HG02938 (cell line): ENCODE measurements at regions not wholly inside any gene's neighbourhood (a gene's known extent, or its start where the extent isn't known, plus 50 kb on each side); places are given as distances from the start of the nearest gene placed in this dataset.
A peak's percentile ranks its signal among the peaks of the same experiment; 100 is the strongest.
"Not testable (repeated sequence)": the region's sequence is repeated elsewhere in the genome, so short reads cannot be mapped to it uniquely, and the experiment has no call there.

Experiments used
- ATAC-seq: cut with Tn5 transposase; IDR thresholded peaks from one replicate; pipeline ENCODE4 v1.9.1; 2021; ENCODE audit warnings: mild to moderate bottlenecking, moderate library complexity; ENCODE audit not compliant: unreplicated experiment

GRCh38 chr10:30736685-30737232 is 107.2 kb upstream of the LYZL2 start:
- peak; percentile 86 for ATAC-seq

DNA sequence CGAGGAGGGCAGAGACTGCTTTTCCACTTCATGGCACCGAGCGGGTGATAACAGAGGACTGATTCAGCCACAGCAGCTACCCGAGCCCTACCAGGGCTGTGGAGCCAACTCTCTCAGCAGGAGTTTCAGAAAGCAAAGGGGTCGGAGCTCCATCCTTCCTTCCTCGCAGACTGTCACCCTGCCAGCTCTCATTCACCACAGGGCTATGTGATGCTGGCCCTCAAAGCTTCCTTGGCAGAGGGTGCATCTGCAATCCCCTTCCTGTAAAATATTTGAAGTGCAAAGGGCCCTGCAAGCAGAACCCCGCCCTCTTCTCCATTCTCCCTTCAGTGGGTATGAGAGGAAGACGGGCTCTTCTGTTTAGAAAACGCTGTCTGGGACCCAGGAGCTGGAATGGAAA is 105.3 kb upstream of the LYZL2 start:
- no peak for ATAC-seq

- ATAC-seq = no peak
Measured at GRCh38 chr10:30732671-30733070, 103.1 kb upstream of the LYZL2 start.

DNA sequence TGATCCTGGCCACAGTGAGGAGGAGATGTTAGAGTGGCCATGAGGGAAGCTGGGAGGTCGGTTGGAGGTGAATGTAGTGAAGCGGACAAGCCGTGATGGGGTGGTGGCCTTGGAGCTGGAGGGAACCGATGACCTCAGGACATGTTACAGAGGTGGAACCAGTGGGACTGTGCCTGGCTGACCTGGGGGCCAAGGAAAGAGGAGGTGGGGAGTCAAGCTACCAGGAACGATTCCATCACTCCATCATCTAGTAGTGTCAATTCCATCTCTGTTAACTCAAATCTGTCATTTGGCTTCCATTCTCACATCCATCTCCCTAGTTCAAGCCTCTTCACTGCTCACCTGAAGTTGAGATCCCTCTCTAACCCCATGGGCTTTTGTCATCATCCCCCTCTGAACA is 102.4 kb upstream of the LYZL2 start:
- no peak for ATAC-seq

GRCh38 chr10:30730306-30730705 is 100.8 kb upstream of the LYZL2 start:
- ATAC-seq = no peak

- ATAC-seq = no peak
Measured at GRCh38 chr10:30728766-30729165, 99.2 kb upstream of the LYZL2 start.

GRCh38 chr10:30728127-30728526 is 98.6 kb upstream of the LYZL2 start:
- no peak for ATAC-seq

GRCh38 chr10:30727524-30727923 is 98.0 kb upstream of the LYZL2 start:
- no peak for ATAC-seq

DNA sequence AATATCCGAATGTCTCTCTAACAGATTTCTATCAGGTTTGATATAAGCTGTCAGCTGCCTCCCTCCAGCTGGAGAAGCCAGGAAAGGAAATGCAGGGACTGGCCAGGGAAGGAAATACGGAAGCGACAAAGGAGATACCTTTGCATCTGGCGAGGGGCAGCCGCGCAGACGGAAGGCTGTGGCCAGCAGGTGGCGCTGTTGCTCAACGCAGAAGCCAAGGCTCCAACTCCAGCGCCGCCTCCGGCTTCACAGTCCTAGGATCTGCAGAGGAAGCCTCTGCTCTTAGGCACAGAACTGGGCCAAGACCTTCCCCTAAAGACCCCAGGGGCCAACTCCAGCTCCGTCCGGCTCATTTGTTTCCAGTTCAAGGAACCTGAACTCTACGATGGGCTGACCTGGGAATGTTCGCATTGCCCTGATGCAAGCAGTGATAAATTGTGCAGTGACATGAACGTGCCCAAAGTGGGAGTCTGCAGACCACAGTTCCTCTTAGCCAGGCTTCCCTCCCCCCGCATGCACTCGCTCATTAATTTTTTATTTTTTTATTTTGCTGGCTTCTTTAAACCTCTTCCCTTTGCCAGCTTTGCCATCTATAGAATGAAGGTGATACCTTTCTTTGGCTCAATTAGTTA is 97.3 kb upstream of the LYZL2 start:
- peak; percentile 77 for ATAC-seq

DNA sequence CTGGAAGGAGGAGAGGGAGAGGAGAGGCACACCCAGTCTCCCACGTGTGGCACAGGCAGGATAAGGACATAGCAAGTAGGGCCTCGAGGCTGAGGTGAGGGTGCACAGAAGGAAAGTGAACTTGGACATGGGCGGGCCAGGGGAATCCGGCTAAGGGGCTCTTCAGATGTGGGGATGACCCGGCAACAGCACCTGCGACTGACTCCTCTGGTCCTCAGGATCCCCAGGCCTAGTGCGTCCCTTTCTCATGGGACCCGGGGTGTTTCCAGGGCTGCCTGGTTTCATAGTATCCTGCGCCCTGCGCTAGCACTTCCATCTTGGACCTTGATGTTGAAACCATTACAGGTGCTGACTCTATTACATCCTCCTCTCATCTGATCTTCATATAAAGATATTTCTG is 96.1 kb upstream of the LYZL2 start:
- no peak for ATAC-seq

DNA sequence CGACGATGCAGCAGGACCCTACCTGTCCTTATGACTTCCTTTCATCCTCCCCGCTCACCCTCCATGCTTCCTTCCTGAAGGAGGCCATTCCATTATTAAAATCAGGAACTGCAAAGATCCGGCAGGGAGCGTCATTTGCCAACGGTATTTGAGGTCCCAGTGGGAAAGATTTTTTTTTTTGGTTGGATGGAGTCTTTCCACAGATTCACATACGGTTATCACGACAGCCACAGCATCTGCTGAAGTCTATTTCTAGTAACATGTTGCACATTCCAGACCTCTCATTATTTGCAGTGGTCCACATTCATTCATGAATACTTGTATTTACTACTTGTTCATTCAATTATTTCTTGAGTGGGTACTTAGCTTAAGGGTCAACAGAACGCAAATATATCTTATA is 94.7 kb upstream of the LYZL2 start:
- no peak for ATAC-seq

DNA sequence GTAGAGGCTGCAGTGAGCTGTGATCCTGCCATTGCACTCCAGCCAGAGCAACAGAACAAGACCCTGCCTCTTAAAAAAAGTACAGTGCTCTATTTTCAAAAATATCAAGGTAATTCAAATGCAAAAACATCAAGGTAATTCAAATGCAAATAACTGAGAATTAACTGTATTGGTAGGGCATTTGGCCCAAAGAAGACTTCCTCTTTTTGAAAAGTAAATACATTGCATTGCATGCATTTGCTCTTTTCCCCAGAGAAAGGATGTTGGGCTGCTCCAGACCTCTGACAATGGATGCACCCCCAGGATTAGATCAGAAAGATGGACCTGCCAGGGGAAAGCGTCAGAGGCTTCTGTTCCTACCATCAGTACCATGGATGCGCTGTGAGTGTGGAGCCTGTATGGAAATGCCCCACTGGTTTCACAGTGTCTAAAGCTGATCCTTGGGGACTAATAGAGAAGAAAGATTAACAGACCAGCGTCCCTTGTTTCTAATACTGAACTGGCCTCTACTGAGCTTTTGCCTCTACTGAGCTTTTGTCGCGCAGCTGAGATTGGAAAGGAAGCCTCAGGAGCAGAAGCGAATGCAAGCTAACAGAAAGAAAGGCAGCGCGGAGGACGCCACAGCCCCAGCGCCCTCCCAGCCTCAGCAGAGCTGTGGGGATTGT is 93.5 kb upstream of the LYZL2 start:
- ATAC-seq = no peak

- ATAC-seq = no peak
Measured at GRCh38 chr10:30719832-30720231, 90.3 kb upstream of the LYZL2 start.

DNA sequence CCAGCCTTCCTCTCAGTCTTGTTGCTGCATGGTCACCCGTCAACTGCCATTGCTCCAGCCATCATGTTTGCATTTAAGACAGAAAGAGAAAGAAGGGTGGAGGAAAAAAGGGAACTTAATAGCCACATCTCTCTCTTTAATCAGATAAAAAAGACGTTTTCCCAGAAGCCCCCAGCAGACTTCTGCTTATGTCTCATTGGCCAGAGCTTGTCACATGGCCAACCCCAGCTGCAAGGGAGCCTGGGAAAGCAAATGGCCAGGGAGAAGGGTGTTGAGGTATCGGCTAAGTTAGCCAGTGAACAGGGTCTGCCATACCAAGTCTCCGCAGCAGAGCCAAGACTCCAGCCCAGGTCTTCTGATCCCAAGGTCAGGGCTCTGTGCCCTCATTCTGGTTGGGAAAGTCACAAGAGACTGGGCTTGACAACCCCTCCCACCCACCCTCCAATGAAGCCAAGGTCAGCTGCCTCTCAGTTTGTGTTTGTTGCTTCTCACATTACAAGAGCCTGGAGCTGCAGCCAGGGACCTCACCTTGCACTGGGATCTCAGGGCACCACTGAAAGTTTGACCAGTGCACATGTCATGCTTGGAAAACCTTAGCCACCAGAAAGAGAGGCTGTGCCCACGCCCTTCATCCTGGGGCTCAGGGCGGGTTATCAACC is 80.3 kb upstream of the LYZL2 start:
- no peak for ATAC-seq

DNA sequence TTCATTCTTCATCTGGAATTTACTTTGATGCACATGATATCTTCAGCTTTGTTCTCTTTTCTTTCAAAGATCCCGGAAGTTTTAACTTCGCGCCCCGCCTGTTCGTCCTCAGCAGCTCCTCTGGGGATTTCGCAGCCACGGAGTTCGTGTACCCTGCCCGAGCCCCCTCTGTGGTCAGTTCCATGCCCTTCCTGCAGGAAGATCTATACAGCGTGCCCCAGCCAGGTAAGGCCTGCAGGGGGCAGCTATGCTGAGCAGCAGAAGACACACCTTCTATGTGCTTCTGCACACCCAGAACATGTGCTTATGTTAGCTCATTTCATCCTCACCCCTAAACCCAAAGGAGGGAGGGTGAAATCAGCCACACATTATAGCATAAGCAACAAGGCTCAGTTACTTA is 79.7 kb upstream of the LYZL2 start:
- ATAC-seq = no peak

- no peak for ATAC-seq
Measured at GRCh38 chr10:30708234-30708633, 78.7 kb upstream of the LYZL2 start.

DNA sequence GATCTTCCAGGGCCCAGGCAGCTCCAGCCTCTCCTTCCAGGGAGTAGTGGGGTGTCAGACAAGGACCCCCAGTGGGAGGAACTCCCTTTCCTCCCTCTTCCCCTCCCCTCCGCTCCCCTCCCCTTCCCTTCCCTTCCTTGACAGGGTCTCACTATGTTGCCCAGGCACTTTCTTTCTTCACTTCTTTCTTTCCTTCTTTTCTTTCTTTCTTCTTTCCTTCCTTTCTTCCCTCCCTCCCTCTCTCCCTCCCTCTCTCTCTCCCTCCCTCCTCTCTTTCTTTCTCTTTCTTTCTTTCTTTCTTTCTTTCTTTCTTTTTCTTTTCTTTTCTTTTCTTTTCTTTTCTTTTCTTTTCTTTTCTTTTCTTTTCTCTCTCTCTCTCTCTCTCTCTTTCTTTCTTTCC is 76.6 kb upstream of the LYZL2 start:
- ATAC-seq = not testable (repeated sequence)

DNA sequence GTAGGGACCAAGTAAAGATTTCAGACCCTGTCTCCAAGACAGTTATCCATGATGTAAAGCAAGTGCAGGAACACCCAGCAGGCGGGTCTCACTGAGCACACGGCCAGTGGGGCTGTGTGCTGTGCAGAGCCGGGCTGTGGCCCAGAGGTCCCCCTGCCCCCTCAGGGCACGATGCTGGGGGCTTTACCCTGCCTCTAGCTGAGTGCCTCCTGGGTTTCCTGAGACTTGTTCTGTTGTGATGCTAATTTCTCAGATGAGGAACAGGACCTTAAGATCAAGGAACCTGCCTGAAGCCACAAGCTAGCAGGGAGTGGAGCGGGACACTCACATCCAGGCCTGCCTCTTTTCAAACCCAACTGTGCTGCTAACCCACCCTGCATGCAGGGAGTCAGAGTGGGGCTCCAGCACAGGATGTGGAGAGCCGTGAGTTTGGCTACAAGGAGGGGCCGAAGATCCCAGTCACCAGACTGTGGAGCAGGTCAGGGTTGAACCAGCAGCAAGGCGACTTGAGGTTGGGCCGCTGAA is 76.1 kb upstream of the LYZL2 start:
- peak; percentile 4 for ATAC-seq

DNA sequence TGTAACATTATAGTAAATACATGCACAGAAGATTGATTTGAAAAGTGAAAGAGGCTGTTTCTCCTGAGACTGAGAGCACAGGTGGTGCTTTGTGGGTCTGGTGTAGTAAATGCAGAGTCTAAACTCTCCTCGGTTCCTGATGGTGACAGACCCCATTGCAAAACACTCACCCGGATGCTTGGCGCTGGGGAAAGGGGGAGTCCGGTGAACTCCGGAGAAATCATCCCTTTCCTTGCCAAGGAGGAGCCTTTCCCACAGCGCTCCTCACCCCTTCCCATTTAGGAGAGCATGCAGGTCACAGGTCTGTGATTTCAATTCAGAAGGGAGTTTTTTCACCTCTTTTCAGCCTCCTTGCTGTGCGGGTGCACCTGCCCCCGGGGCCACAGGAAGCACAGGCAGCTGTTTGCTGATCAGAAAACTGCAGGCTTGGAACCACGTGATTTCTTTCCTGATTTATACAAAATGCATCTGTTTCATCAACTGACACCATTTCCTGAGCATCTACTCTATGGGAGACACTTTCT is 75.6 kb upstream of the LYZL2 start:
- peak; percentile 53 for ATAC-seq

GRCh38 chr10:30704601-30705100 is 75.1 kb upstream of the LYZL2 start:
- ATAC-seq = not testable (repeated sequence)

- ATAC-seq = no peak
Measured at GRCh38 chr10:30704026-30704600, 74.6 kb upstream of the LYZL2 start.
